ENCODE measurements at regions not wholly inside any gene's neighbourhood (a gene's known extent, or its start where the extent isn't known, plus 50 kb on each side); places are given as distances from the start of the nearest gene placed in this dataset.

DNA sequence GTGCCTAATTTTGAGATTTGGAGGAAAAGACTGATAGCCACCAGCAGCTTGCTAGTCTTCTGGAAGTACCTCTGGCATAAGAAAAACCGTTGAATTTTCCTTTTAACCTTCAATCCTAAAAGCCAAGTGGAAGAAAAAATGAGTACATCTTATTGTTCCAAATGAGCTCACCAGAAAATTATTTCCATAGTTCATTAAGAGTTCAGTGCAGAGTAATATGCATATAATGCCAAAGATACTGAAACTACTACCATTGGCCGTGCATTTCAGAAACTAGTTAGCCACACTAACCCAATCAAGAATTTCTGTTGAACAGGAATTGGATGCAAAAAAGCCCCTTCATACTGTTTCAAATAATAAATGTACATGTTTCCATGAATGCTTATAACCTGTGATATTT is 607.9 kb downstream of the KCTD16 start:
- no peaks in the 10 kb centered on the region for H3K36me3 Mint-ChIP-seq (ENCODE audit: low read depth, unreplicated experiment)
- H3K27ac Mint-ChIP-seq (ENCODE audit: unreplicated experiment): no peak overlapping the region
- no peak overlapping the region for H3K4me3 Mint-ChIP-seq (ENCODE audit: unreplicated experiment)
- H3K27me3 Mint-ChIP-seq (ENCODE audit: unreplicated experiment): no peaks in the 10 kb centered on the region
- TF ChIP-seq, protein P1, sequence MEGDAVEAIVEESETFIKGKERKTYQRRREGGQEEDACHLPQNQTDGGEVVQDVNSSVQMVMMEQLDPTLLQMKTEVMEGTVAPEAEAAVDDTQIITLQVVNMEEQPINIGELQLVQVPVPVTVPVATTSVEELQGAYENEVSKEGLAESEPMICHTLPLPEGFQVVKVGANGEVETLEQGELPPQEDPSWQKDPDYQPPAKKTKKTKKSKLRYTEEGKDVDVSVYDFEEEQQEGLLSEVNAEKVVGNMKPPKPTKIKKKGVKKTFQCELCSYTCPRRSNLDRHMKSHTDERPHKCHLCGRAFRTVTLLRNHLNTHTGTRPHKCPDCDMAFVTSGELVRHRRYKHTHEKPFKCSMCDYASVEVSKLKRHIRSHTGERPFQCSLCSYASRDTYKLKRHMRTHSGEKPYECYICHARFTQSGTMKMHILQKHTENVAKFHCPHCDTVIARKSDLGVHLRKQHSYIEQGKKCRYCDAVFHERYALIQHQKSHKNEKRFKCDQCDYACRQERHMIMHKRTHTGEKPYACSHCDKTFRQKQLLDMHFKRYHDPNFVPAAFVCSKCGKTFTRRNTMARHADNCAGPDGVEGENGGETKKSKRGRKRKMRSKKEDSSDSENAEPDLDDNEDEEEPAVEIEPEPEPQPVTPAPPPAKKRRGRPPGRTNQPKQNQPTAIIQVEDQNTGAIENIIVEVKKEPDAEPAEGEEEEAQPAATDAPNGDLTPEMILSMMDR (IDR thresholded peaks at IDR 0.05; ENCODE audit: unreplicated experiment): no peak
- no peak for DNase-seq (ENCODE audit: low spot score)
- H3K9me3 Mint-ChIP-seq (ENCODE audit: unreplicated experiment): no peaks in the 10 kb centered on the region
- H3K4me1 Mint-ChIP-seq (ENCODE audit: unreplicated experiment): no peaks in the 10 kb centered on the region

DNA sequence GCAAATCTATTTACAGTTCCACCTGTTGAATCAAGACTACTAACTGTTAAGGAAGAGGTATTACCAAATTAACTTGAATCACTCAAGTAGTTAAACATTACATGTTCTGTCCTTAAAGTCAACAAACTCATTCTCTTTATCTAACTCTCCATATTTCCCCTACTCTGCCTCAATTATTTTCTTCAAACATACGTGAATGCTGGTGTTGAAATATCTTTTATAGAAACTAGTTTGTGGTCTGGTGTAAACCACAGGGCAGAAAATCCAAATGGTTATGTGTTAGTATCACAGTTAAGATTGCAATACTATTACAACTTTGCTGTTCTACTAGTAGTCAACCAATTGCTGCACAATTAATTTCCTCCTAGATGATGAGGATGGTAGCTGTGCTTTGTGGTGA is 603.5 kb downstream of the KCTD16 start:
- Mint-ChIP-seq H3K4me1 (ENCODE audit: unreplicated experiment) (no peaks in the 10 kb centered on the region), H3K27ac (ENCODE audit: unreplicated experiment) (no peak overlapping the region), H3K4me3 (ENCODE audit: unreplicated experiment) (no peak overlapping the region), H3K9me3 (ENCODE audit: unreplicated experiment) (no peaks in the 10 kb centered on the region), H3K27me3 (ENCODE audit: unreplicated experiment) (no peaks in the 10 kb centered on the region), H3K36me3 (ENCODE audit: low read depth, unreplicated experiment) (no peaks in the 10 kb centered on the region)
- DNase-seq (ENCODE audit: low spot score): no peak
- TF ChIP-seq, protein P1 (IDR thresholded peaks at IDR 0.05; ENCODE audit: unreplicated experiment): no peak

- H3K4me1 Mint-ChIP-seq (ENCODE audit: unreplicated experiment): no peaks in the 10 kb centered on the region
- H3K4me3 Mint-ChIP-seq (ENCODE audit: unreplicated experiment): no peak overlapping the region
These were observed 603.0 kb downstream of the KCTD16 start for GRCh38 chr5:144773628-144774027.

DNA sequence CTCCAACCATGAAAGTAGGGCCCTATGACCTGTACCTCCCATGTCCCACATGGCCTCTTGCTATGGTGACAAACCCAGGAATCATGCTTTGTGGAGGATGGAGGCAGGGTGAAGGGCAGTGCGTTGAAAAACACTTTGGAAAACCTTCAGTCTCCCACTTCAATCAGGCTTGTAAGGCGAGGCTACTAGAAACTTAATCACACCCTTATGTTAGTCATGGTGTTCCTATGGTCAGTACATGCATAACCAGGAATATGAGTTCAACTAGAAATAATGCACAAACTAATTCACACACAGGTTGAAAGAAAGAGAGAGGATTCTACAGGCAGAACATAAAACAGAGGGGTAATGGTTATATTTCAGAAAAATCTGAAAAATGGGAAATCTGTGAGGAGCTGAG is 601.1 kb downstream of the KCTD16 start:
- no peaks in the 10 kb centered on the region for H3K27me3 Mint-ChIP-seq (ENCODE audit: unreplicated experiment)
- TF ChIP-seq, protein P1 (IDR thresholded peaks at IDR 0.05; ENCODE audit: unreplicated experiment): no peak

More at GRCh38 chr5:144773628-144774027, 603.0 kb downstream of the KCTD16 start:
- Mint-ChIP-seq H3K27me3 (ENCODE audit: unreplicated experiment) (no peaks in the 10 kb centered on the region), H3K36me3 (ENCODE audit: low read depth, unreplicated experiment) (no peaks in the 10 kb centered on the region), H3K9me3 (ENCODE audit: unreplicated experiment) (no peaks in the 10 kb centered on the region), H3K27ac (ENCODE audit: unreplicated experiment) (no peak overlapping the region)
- no peak for DNase-seq (ENCODE audit: low spot score)
- TF ChIP-seq, protein P1 (IDR thresholded peaks at IDR 0.05; ENCODE audit: unreplicated experiment): no peak

GRCh38 chr5:144742361-144742760 is 571.7 kb downstream of the KCTD16 start:
- H3K9me3 Mint-ChIP-seq (ENCODE audit: unreplicated experiment): no peaks in the 10 kb centered on the region
- H3K27ac Mint-ChIP-seq (ENCODE audit: unreplicated experiment): no peak overlapping the region
- no peaks in the 10 kb centered on the region for H3K4me1 Mint-ChIP-seq (ENCODE audit: unreplicated experiment)
- no peak for DNase-seq (ENCODE audit: low spot score)
- no peak overlapping the region for H3K4me3 Mint-ChIP-seq (ENCODE audit: unreplicated experiment)
- H3K36me3 Mint-ChIP-seq (ENCODE audit: low read depth, unreplicated experiment): no peaks in the 10 kb centered on the region
- TF ChIP-seq, protein P1 (IDR thresholded peaks at IDR 0.05; ENCODE audit: unreplicated experiment): no peak
- peaks cover 2% of the 10 kb centered on the region for H3K27me3 Mint-ChIP-seq (ENCODE audit: unreplicated experiment)

More for the DNA sequence above, 601.1 kb downstream of the KCTD16 start:
- no peak overlapping the region for H3K27ac Mint-ChIP-seq (ENCODE audit: unreplicated experiment)
- no peaks in the 10 kb centered on the region for H3K36me3 Mint-ChIP-seq (ENCODE audit: low read depth, unreplicated experiment)
- no peak for DNase-seq (ENCODE audit: low spot score)
- no peaks in the 10 kb centered on the region for H3K9me3 Mint-ChIP-seq (ENCODE audit: unreplicated experiment)
- H3K4me1 Mint-ChIP-seq (ENCODE audit: unreplicated experiment): no peaks in the 10 kb centered on the region
- H3K4me3 Mint-ChIP-seq (ENCODE audit: unreplicated experiment): no peak overlapping the region
